Activated CD4-positive, alpha-beta T cell treated with anti-CD3 and anti-CD28 coated beads, Interleukin-2, amount 50 U/mL, for 16 hours (primary cell): ENCODE measurements at regions not wholly inside any gene's neighbourhood (a gene's known extent, or its start where the extent isn't known, plus 50 kb on each side); places are given as distances from the start of the nearest gene placed in this dataset.

Experiments used
- DNase-seq: peaks from one replicate; pipeline ENCODE4 v3.0.0-alpha.2; 2020

DNA sequence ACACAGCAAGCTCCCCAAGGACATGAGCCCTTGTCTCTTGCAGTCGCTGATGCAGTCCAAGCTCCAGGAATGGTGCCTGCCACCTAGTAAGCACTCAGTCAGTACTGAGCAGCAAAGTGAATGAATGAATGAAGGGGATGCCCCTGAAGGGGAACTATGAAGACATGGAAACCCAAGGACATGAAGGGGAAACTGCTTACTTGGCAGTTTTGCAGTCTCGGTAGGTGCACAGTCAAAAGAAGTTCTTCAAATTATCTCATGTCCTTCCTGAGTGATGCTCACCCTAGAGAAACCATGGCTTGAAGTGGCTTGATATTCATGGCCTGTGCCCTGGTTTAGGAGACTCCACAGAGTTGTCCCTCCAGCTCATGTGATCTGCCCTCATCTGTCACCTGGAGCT, 102.1 kb upstream of the DLX2 start:
- DNase-seq: no peak

GRCh38 chr2:172205292-172205691, 102.6 kb upstream of the DLX2 start:
- no peak for DNase-seq

- no peak for DNase-seq
These were observed 105.2 kb upstream of the DLX2 start for GRCh38 chr2:172207911-172208310.

GRCh38 chr2:172208791-172209325, 106.2 kb upstream of the DLX2 start:
- no peak for DNase-seq

DNA sequence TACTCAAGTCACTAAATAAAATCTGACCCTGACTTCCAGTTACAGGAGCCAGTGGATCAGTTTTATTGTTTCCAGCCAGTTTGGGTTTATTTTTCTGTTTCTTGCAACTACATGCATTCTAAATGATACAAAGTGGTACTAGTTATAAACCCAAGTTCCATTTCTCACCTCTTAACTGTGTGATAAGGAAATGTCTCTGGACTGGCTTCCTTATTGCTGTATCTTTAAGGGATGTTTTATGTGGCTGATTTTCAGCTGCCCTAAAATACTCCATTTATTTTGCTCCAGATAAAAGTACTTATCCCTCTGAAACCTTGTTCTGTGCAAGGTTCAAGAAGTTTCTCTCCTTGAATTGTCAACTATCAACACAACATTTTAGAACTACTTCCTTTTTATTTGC, 107.9 kb upstream of the DLX2 start:
- no peak for DNase-seq

DNA sequence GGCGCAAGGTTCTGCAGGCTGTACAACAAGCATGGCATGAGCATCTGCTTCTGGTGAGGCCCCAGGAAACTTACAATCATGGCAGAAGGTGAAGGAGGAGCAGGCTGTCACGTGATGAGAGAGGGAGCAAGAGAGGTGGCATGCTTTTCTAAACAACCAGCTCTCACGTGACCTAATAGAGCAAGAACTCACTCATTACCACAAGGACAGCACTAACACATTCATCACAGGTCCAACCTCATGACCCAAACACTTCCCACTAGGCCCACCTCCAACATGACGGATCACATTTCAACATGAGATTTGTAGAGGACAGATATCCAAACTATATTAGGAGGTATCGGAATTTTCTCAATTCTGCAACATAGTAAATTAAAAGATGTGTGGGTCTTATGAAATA, 108.8 kb upstream of the DLX2 start:
- DNase-seq: no peak

DNA sequence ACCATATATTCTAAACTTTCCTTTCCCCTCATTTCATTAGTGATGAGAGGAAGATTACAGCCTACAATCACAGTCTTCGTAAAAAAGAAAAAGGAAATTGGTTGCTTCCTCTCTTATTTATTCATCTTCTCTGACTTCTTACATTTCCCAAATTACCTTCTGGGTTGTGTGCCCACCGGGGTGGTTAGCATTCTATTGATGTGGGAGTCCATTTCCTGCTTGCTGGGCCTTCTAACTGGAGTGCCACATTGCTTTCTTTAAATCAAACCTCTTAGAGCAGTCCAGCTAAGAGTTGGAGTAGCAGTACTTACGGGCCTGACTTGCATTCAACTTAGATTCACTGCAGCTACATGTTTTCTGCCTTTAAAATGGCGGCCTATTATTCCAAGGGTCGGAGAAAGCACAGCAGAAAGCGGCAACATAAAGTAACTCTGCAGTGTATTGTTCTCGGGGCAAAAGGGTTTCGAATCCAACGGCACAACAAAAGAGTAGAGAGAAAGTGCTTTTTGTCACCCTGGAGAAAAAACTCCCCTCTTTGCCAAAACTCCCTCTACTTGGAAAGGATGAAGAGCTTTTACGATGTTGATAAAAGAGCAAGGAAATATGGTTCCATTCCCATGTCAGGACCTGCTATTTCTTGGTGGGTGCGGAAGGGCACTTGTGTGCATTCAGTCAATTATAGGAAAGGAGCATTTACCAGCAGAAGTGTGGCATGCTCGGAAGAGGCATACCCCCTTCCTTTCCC, 110.6 kb upstream of the DLX2 start:
- DNase-seq: no peak

DNA sequence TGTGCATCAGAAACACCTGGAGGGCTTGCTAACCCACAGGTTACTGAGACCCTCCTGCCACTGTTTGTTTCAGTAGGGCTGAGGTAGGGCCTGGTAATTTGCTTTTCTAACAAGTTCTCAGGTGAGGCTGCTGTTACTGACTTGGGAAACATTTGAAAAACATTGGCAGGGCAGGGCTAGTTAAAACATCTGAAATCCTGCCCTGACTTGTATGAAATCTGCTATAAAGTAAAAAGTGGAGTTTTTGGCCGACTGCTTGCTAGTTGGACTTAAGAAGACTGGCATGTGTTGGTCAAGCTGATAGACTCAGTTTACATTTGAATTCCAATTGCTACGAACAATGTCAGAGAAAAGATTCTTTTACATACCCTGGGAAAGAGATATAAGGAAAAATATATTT, 111.6 kb upstream of the DLX2 start:
- DNase-seq: no peak

GRCh38 chr2:172215172-172215935, 112.7 kb upstream of the DLX2 start:
- no peak for DNase-seq

GRCh38 chr2:172215936-172216335, 113.2 kb upstream of the DLX2 start:
- no peak for DNase-seq

DNA sequence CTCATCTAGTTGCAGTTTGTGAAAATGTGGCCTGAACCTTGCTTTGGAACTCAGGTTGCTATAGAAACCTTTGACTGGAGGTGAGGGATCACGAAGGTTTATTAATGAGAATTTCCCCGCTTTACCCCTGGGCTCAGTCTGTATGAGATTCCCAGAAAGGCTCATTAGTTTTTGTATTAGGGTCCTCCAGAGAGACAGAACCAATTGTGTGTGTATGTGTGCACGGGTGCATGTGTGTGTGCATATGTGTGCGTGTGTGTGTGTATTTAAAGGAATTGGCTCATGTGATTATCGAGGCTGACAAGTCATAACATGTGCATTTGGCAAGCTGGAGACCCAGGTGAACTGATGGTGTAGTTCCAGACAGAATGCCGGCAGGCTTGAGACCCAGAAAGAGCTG, 113.8 kb upstream of the DLX2 start:
- DNase-seq: no peak

DNA sequence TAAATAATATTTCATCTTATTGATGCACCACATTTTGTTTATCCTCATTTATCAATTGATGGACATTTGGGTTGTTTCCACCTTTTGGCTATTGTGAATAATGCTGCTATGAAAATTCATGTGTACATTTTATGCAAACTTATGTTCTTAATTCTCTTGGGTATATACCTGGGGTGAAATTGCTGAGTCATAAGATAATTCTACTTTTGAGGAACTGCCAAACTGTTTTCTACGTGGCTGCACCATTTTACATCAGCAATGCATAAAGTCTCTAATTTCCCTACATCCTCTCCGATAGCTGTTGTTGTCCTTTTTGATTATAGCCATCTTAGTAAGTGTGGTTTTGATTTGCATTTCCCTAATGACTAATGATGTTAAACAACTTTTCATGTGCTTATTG, 116.5 kb upstream of the DLX2 start:
- DNase-seq: peak; percentile 21

DNA sequence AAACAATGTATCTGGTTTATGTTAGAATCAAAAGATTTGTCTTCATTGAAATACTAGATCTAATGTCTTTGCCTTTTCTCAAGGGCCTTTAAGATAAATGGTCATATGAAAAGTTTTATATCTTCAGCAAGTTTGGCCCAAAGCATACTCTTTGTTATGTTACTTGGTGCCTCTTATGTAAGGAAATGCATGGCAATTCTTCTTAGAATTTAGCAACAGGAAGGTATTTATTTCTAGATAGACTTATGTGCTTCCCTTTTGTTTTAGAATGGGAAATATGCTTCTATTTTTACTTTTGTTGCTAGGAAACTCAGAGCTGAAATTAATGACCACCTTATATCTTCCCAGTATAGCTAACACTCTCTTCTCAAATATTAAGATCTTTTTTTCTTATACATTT, 117.4 kb upstream of the DLX2 start:
- DNase-seq: no peak

DNA sequence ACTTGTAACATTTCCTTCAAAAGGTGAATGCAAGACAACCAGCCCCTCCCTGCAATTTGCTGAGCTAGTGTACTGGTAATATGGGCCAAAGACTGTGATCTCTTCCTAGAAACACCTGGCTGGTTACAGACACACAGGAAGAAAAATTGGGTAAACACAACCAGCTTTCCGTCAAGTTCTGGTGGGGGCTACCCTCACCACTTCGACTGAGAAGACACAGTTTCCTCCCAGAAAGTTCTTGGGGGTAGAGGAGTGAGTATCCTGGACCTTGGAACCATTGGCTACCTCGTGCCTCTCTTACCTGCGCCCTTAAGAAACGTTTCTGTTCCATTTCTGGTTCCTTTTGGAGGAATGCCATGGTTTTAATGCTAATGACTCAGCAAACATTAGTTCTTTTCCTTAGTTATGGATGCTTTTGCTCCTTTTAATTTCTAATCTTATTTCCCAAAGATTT, 120.9 kb upstream of the DLX2 start:
- DNase-seq: no peak

GRCh38 chr2:172225786-172226185, 123.1 kb upstream of the DLX2 start:
- no peak for DNase-seq

DNA sequence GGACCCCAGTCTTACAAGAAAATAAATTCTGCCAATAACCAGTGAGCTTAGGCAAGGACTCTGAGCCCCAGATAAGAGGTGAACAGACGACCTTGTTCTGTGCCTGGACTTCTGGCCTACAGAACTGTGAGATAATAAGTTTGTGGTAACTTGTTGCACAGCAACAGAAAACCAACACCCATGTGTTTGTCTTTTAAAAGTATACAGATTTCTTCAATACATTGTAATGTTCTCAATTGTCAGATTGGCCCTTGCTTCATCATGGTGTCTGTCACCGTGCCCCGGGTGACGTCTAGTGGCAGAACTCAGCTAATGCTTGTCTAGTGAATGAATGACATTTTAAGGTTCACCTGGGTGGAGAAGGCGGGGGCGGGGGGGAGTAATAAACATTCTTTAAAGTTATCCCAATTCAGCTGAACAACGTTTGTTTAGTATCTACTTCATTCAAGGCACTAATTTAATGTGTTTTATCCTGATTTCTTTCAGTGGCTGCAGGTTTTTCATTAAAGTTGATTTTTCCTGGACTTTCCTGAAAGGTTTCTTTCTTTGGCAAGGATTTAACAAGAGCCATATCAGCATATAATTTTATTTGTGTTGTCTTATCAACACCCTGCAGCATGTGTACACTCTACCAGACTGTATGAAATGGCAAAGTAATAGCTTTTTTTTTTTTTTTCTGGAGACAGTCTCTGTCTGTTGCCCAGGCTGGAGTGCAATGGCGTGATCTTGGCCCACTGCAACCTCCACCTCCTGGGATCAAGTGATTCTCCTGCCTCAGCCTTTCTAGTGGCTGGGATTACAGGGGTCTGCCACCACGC, 123.8 kb upstream of the DLX2 start:
- DNase-seq: no peak

GRCh38 chr2:172227719-172228118, 125.0 kb upstream of the DLX2 start:
- no peak for DNase-seq

DNA sequence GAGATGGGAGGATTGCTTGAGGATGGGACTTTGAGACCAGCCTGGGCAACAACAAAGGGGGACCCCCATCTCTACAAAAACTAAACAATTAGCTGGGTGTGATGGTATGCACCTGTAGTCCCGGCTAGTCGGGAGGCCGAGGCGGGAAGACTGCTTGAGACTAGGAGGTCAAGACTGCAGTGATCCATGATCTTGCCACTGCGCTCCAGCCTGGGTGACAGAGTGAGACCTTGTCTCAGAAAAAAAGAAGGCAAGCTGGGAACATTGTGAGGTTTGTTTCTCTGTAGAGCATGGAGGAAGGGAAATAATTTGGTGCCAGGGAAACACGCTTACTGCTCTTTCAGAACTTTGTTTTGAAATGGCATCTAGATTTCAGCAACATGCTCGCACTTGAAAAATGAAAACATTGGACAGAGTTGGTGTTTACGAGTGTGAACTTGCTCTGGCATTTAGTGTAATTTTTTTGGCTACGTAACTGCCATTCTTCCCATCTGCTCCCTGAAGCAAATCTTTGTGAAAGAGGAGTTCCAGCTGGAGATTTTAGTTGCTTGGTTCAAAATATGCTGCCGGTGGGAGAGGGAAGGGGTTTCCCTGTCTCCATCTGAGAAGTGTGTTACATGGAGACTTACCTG, 125.6 kb upstream of the DLX2 start:
- DNase-seq: no peak

- no peak for DNase-seq
These were observed 126.4 kb upstream of the DLX2 start for GRCh38 chr2:172229125-172229524.

DNA sequence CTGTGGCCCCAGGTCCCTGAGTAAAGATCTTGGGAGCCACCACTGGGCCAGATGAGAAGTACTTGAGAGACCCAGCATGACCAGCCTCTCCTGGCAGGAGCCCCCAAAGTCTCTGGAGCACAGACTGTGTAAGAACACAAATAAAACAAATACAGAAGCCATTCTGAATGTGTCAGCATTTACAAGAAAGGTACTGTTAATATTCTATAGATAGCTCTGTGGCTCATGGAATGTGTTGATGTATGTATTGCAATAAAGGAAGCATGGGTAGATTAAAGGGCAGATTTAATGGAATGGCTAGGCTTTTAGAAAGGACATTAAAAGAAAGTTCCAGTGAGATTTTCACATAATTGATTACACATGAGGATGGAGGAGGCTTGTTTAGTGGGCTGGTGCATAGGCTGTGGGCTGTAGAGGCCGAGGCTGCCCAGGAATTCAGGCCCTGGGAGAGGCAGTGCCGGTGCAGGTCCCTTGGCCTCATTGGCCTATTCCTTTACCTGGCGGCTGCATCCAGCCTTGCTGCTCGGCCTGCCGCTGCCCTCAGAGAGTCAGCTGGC, 127.7 kb upstream of the DLX2 start:
- DNase-seq: no peak

- DNase-seq: no peak
These were observed 128.2 kb upstream of the DLX2 start for GRCh38 chr2:172230889-172231401.

GRCh38 chr2:172231508-172231907, 128.8 kb upstream of the DLX2 start:
- no peak for DNase-seq
